HepG2 (cell line): ENCODE measurements at regions not wholly inside any gene's neighbourhood (a gene's known extent, or its start where the extent isn't known, plus 50 kb on each side); places are given as distances from the start of the nearest gene placed in this dataset.

ENCODE experiments used
- ATAC-seq: fragments of 200-7000 bp; cut with Tn5 transposase; 3 replicates; pipeline ENCODE4 v1.9.1; 2020; ENCODE audit warnings: mild to moderate bottlenecking, moderate library complexity
- BruUV-seq: library from RNA; stranded (reverse); fragments of 400-500 nt; replicated peaks from 2 replicates; lab custom pipeline; 2021; lab: Mats Ljungman, UMichigan
- CTCF ChIA-PET: fragments of 300-600 bp; formaldehyde crosslinking; extraction: SDS; loops from one replicate; lab custom pipeline; 2021; ENCODE audit warnings: low total read pairs, inconsistent platforms, low intra/inter-chr PET ratio; lab: Yijun Ruan, JAX
- POLR2A ChIA-PET: fragments of 350-600 bp; sonication (Branson Sonifier 250); formaldehyde crosslinking; loops from one replicate; lab custom pipeline; 2020; ENCODE audit warnings: antibody characterized with exemption, inconsistent platforms; lab: Yijun Ruan, JAX
- DNase-seq: peaks from one replicate; pipeline ENCODE4 v3.0.0-alpha.2; 2015; ENCODE audit warnings: low spot score
- FAIRE-seq: peaks from 3 replicates; lab custom pipeline; 2011; peaks lifted over from hg19 to GRCh38; lab: Jason Lieb, UNC
- H2AFZ ChIP-seq: one replicate; pipeline ENCODE4 v1.6.1; 2011; ENCODE audit warnings: low read length, inconsistent platforms
- H3K27ac ChIP-seq: fragments of 300-600 bp; 3 replicates; pipeline ENCODE4 v1.8.0; 2011; ENCODE audit warnings: mixed run types, mild to moderate bottlenecking, mixed read lengths, low read length, inconsistent platforms; ENCODE audit not compliant: insufficient read depth; ENCODE audit errors: extremely low read length
- H3K27me3 ChIP-seq, 2 experiments: fragments of 200-600 bp in 1 of 2; 2 replicates in 1 of 2; 3 replicates in 1 of 2; pipeline versions ENCODE4 v1.6.0 to v1.8.0; 2011; ENCODE audit warnings: low read length in 2 of 2, mild to moderate bottlenecking in 2 of 2, moderate library complexity in 2 of 2, inconsistent platforms in 1 of 2; ENCODE audit not compliant: insufficient read depth in 2 of 2, control insufficient read depth in 1 of 2
- H3K36me3 ChIP-seq, 2 experiments: fragments of 200-600 bp in 1 of 2; replicated peaks in 1 of 2; 2 replicates in 1 of 2; 3 replicates in 1 of 2; pipeline versions ENCODE4 v1.5.1 to v1.8.0; 2011; ENCODE audit warnings: low read length in 2 of 2, inconsistent platforms in 1 of 2; ENCODE audit not compliant: insufficient read depth in 2 of 2, control insufficient read depth in 1 of 2
- H3K4me1 ChIP-seq: 2 replicates; pipeline ENCODE4 v1.5.1; 2012; ENCODE audit warnings: low read length, inconsistent platforms; ENCODE audit not compliant: insufficient read depth
- H3K4me2 ChIP-seq: 2 replicates; pipeline ENCODE4 v1.6.0; 2011; ENCODE audit warnings: low read depth, low read length, inconsistent platforms
- H3K4me3 ChIP-seq, 3 experiments: fragments of 200-600 bp in 1 of 3; sonication (generic), shearing (Covaris generic) in 1 of 3; replicated peaks in 1 of 3; 2 replicates each; pipeline ENCODE4 v1.5.1; 2011 to 2016; ENCODE audit warnings: low read length in 3 of 3, inconsistent platforms in 2 of 3, low read depth in 2 of 3, mild to moderate bottlenecking in 2 of 3, control low read depth in 1 of 3, mixed read lengths in 1 of 3; ENCODE audit not compliant: insufficient read depth in 1 of 3
- H3K79me2 ChIP-seq: one replicate; pipeline ENCODE4 v1.6.1; 2011; ENCODE audit warnings: low read length, inconsistent platforms; ENCODE audit not compliant: insufficient read depth
- H3K9ac ChIP-seq: 2 replicates; pipeline ENCODE4 v1.6.0; 2011; ENCODE audit warnings: mild to moderate bottlenecking, low read depth, low read length, inconsistent platforms; ENCODE audit not compliant: insufficient read depth
- H3K9me3 ChIP-seq: 2 replicates; pipeline ENCODE4 v1.5.1; 2012; ENCODE audit warnings: mild to moderate bottlenecking, low read length
- H4K20me1 ChIP-seq: 2 replicates; pipeline ENCODE4 v1.6.0; 2011; ENCODE audit warnings: inconsistent platforms, mild to moderate bottlenecking, low read length, moderate library complexity; ENCODE audit not compliant: insufficient read depth
- CHD4 ChIP-seq: fragments of 200-600 bp; sonication (generic); IDR thresholded peaks from 2 replicates; pipeline ENCODE4 v1.7.0; 2017; ENCODE audit warnings: mild to moderate bottlenecking, low read length, borderline replicate concordance
- DR1 ChIP-seq: sonication (generic); formaldehyde crosslinking; IDR thresholded peaks from 2 replicates; pipeline ENCODE4 v1.8.0; 2021; ENCODE audit warnings: mild to moderate bottlenecking, missing genetic modification reagents, inconsistent platforms
- GTF2F1 ChIP-seq: fragments of 150-350 bp; IDR thresholded peaks from 2 replicates; pipeline ENCODE4 v1.6.1; 2014; ENCODE audit warnings: low read length
- GZF1 ChIP-seq: sonication (generic); formaldehyde crosslinking; IDR thresholded peaks from 2 replicates; pipeline ENCODE4 v1.5.1; 2020; ENCODE audit warnings: mild to moderate bottlenecking, missing genetic modification reagents
- IKZF1 ChIP-seq: fragments of 450-650 bp; IDR thresholded peaks from 2 replicates; pipeline ENCODE4 v1.7.1; 2016
- IRX3 ChIP-seq: sonication (generic); formaldehyde crosslinking; IDR thresholded peaks from 2 replicates; pipeline ENCODE4 v1.8.1; 2023; ENCODE audit warnings: mild to moderate bottlenecking, low read depth, missing genetic modification reagents, borderline replicate concordance
- KDM3A ChIP-seq: IDR thresholded peaks from 2 replicates; pipeline ENCODE4 v1.6.1; 2018; ENCODE audit warnings: low read depth, missing compliant biosample characterization
- NAIF1 ChIP-seq: sonication (generic); formaldehyde crosslinking; IDR thresholded peaks from 2 replicates; pipeline ENCODE4 v1.5.0; 2020; ENCODE audit warnings: mild to moderate bottlenecking, missing genetic modification reagents, borderline replicate concordance
- POLR2G ChIP-seq: fragments of 200-400 bp; formaldehyde crosslinking; IDR thresholded peaks from 2 replicates; pipeline ENCODE4 v1.6.1; 2018; ENCODE audit warnings: mild to moderate bottlenecking, low read depth, low read length, moderate library complexity
- RARG ChIP-seq: sonication (generic); formaldehyde crosslinking; IDR thresholded peaks from 2 replicates; pipeline ENCODE4 v1.4.0; 2020; ENCODE audit warnings: low read depth, mild to moderate bottlenecking, missing genetic modification reagents
- SAP130 ChIP-seq: IDR thresholded peaks from 2 replicates; pipeline ENCODE4 v1.6.1; 2016; ENCODE audit warnings: low read depth
- SETDB1 ChIP-seq: sonication (generic); formaldehyde crosslinking; IDR thresholded peaks from 2 replicates; pipeline ENCODE4 v1.5.1; 2020; ENCODE audit warnings: missing genetic modification reagents, mild to moderate bottlenecking, borderline replicate concordance
- TCF7 ChIP-seq: sonication (generic); IDR thresholded peaks from 2 replicates; pipeline ENCODE4 v1.6.1; 2016; ENCODE audit warnings: antibody characterized with exemption, low read depth
- TP53 ChIP-seq: sonication (generic); formaldehyde crosslinking; conservative IDR thresholded peaks from 2 replicates; pipeline ENCODE4 v1.4.0; 2020; ENCODE audit warnings: missing genetic modification reagents
- ZNF12 ChIP-seq: sonication (generic); formaldehyde crosslinking; IDR thresholded peaks from 2 replicates; pipeline ENCODE4 v1.5.0; 2020; ENCODE audit warnings: missing genetic modification reagents
- ZNF382 ChIP-seq: sonication (generic); formaldehyde crosslinking; IDR thresholded peaks from 2 replicates; pipeline ENCODE4 v1.5.0; 2020; ENCODE audit warnings: missing genetic modification reagents, mild to moderate bottlenecking, borderline replicate concordance
- WGBS: methylation state at CpG from one replicate; pipeline ENCODE4 v1.1.6; 2017; ENCODE audit warnings: low lambda C conversion rate; 5-methylcytosine and 5-hydroxymethylcytosine counted together
- in situ Hi-C: cut with HindIII; loops from 2 replicates; pipeline ENCODE4 v1.10.0; 2017; ENCODE audit warnings: low pct_unique_long_range_greater_than_20kb; ENCODE audit not compliant: extremely low pct_ligation_motif_present
- intact Hi-C: fragments of 100-400 bp; cut with micrococcal nuclease; formaldehyde crosslinking; loops from one replicate; pipeline ENCODE4 v1.10.0; 2022; ENCODE audit not compliant: unreplicated experiment
- TF ChIP-seq, protein P1 (sequence below): sonication (generic); formaldehyde crosslinking; IDR thresholded peaks from 2 replicates; pipeline ENCODE4 v1.4.0; 2020; ENCODE audit warnings: missing genetic modification reagents
- TF ChIP-seq, protein P2 (sequence below): sonication (generic); formaldehyde crosslinking; IDR thresholded peaks from 2 replicates; pipeline ENCODE4 v1.4.0; 2020; ENCODE audit warnings: missing genetic modification reagents

DNA sequence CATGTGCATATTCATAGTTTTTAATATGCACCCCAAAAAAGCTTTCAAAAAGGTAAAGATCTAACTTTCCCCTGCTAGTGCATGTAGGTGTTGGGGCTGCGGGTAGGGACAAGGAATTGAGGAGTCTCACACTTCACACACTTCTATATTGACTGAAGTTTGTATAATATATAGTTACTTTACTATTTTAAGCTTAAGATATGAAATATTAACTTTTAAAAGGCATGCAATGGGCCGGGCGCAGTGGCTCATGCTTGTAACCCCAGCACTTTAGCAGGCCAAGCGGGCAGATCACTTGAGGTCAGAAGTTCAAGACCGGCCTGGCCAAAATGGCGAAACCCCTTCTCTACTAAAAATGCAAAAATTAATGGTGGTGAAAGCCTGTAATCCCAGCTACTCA lies 109.1 kb upstream of the SH3BP4 start (continued):
- TF ChIP-seq IRX3 (CRISPR knock-in tag) (no peak), GTF2F1 (no peak), NAIF1 (0 out of 2 replicates have a peak, but pooled peaks have one; percentile 50), TP53 (CRISPR knock-in tag) (no peak), SAP130 (no peak), KDM3A (CRISPR knock-in tag) (no peak), RARG (CRISPR knock-in tag) (no peak), ZNF12 (CRISPR knock-in tag) (no peak), ZNF382 (no peak), POLR2G (no peak)
- TF ChIP-seq, protein P1, sequence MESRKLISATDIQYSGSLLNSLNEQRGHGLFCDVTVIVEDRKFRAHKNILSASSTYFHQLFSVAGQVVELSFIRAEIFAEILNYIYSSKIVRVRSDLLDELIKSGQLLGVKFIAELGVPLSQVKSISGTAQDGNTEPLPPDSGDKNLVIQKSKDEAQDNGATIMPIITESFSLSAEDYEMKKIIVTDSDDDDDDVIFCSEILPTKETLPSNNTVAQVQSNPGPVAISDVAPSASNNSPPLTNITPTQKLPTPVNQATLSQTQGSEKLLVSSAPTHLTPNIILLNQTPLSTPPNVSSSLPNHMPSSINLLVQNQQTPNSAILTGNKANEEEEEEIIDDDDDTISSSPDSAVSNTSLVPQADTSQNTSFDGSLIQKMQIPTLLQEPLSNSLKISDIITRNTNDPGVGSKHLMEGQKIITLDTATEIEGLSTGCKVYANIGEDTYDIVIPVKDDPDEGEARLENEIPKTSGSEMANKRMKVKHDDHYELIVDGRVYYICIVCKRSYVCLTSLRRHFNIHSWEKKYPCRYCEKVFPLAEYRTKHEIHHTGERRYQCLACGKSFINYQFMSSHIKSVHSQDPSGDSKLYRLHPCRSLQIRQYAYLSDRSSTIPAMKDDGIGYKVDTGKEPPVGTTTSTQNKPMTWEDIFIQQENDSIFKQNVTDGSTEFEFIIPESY (CRISPR knock-in tag), result 0 out of 2 replicates have a peak, but pooled peaks have one; percentile 10
- TF ChIP-seq, all 625 proteins: peak for 3

DNA sequence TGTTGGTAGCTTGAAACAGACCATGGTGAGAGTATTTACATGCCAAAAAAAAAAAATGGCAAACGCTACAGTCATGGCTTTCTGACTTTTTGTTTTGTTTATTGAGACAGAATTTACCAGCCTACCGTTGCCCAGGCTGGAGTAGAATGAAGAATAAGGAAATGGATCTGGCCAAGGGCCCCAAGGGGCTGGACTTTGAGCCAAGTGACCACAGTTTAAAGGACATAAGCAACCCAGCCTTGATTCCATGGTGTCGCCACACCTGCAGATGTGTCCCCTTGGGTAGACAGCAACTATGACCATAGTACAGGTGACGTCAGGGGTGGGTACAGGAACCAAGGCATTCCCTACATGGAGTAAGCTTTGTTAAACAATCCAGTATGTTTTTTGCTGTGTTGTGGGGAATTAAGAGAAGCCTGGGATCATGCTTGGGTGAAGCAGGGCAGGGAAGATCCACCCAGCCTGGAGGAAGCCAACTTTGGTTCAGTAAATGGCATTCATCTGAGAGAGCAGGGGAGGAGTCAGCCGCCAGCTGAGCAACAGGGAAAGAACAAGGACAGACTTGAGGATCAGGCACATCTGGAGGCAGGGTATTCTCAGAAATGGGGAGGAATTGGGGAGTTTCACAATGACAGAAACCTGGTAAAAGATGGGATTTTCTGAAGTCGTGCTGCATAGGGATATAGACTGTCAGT lies 110.3 kb upstream of the SH3BP4 start:
- no peaks in the 10 kb centered on the region for H3K9me3 ChIP-seq
- no peaks in the 10 kb centered on the region for H3K79me2 ChIP-seq
- no peak overlapping the region for H3K4me3 ChIP-seq
- ChIA-PET CTCF (no interaction called here), POLR2A (interaction anchor here (1.0 to 4.4 kb wide), 7 partner anchors 18 to 165 kb away, joined by 3 to 24 read pairs (median 5); no protein-coding TSS in a partner anchor)
- no peak for FAIRE-seq
- no peaks in the 10 kb centered on the region for H3K36me3 ChIP-seq
- no peak overlapping the region for H3K9ac ChIP-seq
- H3K27ac ChIP-seq, result no peak overlapping the region
- intact Hi-C loops (loop anchor here (5.0 kb wide), 1 partner anchor 149 kb away; no protein-coding TSS in a partner anchor), in situ Hi-C loops (no loop called here)
- no TSS peak for BruUV-seq
- no peaks in the 10 kb centered on the region for H3K27me3 ChIP-seq
- peak overlapping the region; percentile 44 for H2AFZ ChIP-seq
- ATAC-seq, result no peak
- WGBS, result 85% methylated on average over 6 of the region's 6 CpGs
- H3K4me1 ChIP-seq, result peaks cover 97% of the 10 kb centered on the region
- DNase-seq, result no peak
- no peaks in the 10 kb centered on the region for H4K20me1 ChIP-seq
- no peak overlapping the region for H3K4me2 ChIP-seq
- TF ChIP-seq TCF7, result no peak
- TF ChIP-seq, protein P2, sequence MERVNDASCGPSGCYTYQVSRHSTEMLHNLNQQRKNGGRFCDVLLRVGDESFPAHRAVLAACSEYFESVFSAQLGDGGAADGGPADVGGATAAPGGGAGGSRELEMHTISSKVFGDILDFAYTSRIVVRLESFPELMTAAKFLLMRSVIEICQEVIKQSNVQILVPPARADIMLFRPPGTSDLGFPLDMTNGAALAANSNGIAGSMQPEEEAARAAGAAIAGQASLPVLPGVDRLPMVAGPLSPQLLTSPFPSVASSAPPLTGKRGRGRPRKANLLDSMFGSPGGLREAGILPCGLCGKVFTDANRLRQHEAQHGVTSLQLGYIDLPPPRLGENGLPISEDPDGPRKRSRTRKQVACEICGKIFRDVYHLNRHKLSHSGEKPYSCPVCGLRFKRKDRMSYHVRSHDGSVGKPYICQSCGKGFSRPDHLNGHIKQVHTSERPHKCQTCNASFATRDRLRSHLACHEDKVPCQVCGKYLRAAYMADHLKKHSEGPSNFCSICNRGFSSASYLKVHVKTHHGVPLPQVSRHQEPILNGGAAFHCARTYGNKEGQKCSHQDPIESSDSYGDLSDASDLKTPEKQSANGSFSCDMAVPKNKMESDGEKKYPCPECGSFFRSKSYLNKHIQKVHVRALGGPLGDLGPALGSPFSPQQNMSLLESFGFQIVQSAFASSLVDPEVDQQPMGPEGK, result no peak
- no peak for TF ChIP-seq SETDB1 (CRISPR knock-in tag)
- TF ChIP-seq CHD4, result no peak
- no peak for TF ChIP-seq DR1 (CRISPR knock-in tag)
- TF ChIP-seq GZF1 (CRISPR knock-in tag), result no peak
- TF ChIP-seq IKZF1, result no peak
